HCT116 (cell line): ENCODE measurements at regions not wholly inside any gene's neighbourhood (a gene's known extent, or its start where the extent isn't known, plus 50 kb on each side); places are given as distances from the start of the nearest gene placed in this dataset.

ENCODE experiments used
- ATAC-seq: fragments of 200-7000 bp; cut with Tn5 transposase; 2 replicates; pipeline ENCODE4 v1.9.1; 2020; ENCODE audit warnings: mild to moderate bottlenecking, moderate library complexity
- BruUV-seq: library from RNA; stranded (reverse); fragments of 400-500 nt; replicated peaks from 2 replicates; lab custom pipeline; 2021; lab: Mats Ljungman, UMichigan
- CTCF ChIA-PET: fragments of 300-600 bp; sonication (Branson Sonifier 250); formaldehyde crosslinking; loops from one replicate; lab custom pipeline; 2021; ENCODE audit warnings: antibody characterized with exemption; lab: Charles Lee
- POLR2A ChIA-PET: fragments of 300-600, 350-600 bp; sonication (Branson Sonifier 250); formaldehyde crosslinking; loops from one replicate; lab custom pipeline; 2021; ENCODE audit warnings: antibody characterized with exemption; lab: Charles Lee
- RAD21 ChIA-PET, 2 experiments: fragments of 300-600 bp; sonication (Branson Sonifier 250); formaldehyde crosslinking; loops; one replicate each; lab custom pipeline; 2023; ENCODE audit warnings: low total read pairs in 2 of 2; ENCODE audit not compliant: uncharacterized antibody in 2 of 2, unreplicated experiment in 2 of 2, low non-redundant PET in 1 of 2; lab: Charles Lee
- DNase-seq: peaks from one replicate; pipeline ENCODE4 v3.0.0-alpha.2; 2010; ENCODE audit warnings: low read depth, low spot score
- H2AFZ ChIP-seq: fragments of 200-600 bp; shearing (Covaris generic), sonication (generic); 2 replicates; pipeline ENCODE4 v1.6.1; 2017; ENCODE audit warnings: low read depth, mixed run types, mixed read lengths, antibody characterized with exemption, low read length; ENCODE audit not compliant: poor library complexity, severe bottlenecking
- H3K27ac ChIP-seq: 2 replicates; pipeline ENCODE4 v1.5.1; 2012; ENCODE audit warnings: low read depth, low read length
- H3K27me3 ChIP-seq: fragments of 200-600 bp; sonication (generic); 2 replicates; pipeline ENCODE4 v1.6.1; 2016; ENCODE audit warnings: mixed run types, low read length, mixed read lengths; ENCODE audit not compliant: insufficient read depth
- H3K36me3 ChIP-seq, 2 experiments: fragments of 200-500 bp in 1 of 2; fragments of 200-600 bp in 1 of 2; sonication (Bioruptor generic) in 1 of 2; sonication (generic) in 1 of 2; 2 replicates each; pipeline versions ENCODE4 v1.5.1 to v1.6.1; 2014 to 2016; ENCODE audit warnings: low read length in 2 of 2, inconsistent platforms in 1 of 2, mixed read lengths in 1 of 2, mixed run types in 1 of 2; ENCODE audit not compliant: insufficient read depth in 2 of 2, control insufficient read depth in 1 of 2
- H3K4me1 ChIP-seq, 2 experiments: fragments of 200-600 bp in 1 of 2; sonication (generic) in 1 of 2; 2 replicates each; pipeline versions ENCODE4 v1.5.1 to v1.6.1; 2012 to 2017; ENCODE audit warnings: low read length in 2 of 2, inconsistent platforms in 1 of 2, mild to moderate bottlenecking in 1 of 2, mixed read lengths in 1 of 2, mixed run types in 1 of 2, moderate library complexity in 1 of 2; ENCODE audit not compliant: insufficient read depth in 2 of 2, control insufficient read depth in 1 of 2
- H3K4me2 ChIP-seq: fragments of 200-600 bp; sonication (generic); 2 replicates; pipeline ENCODE4 v1.6.1; 2017; ENCODE audit warnings: mixed run types, low read length, mixed read lengths
- H3K4me3 ChIP-seq, 2 experiments: fragments of 200-600 bp in 1 of 2; sonication (generic) in 1 of 2; replicated peaks in 1 of 2; 2 replicates each; pipeline ENCODE4 v1.5.1; 2011 to 2016; ENCODE audit warnings: low read length in 2 of 2, control low read depth in 1 of 2, low read depth in 1 of 2, mild to moderate bottlenecking in 1 of 2, mixed read lengths in 1 of 2, mixed run types in 1 of 2
- H3K79me2 ChIP-seq: fragments of 200-600 bp; sonication (generic); 2 replicates; pipeline ENCODE4 v1.6.1; 2017; ENCODE audit warnings: mild to moderate bottlenecking, mixed run types, low read length, moderate library complexity, mixed read lengths; ENCODE audit not compliant: insufficient read depth
- H3K9ac ChIP-seq: fragments of 200-600 bp; sonication (generic); 2 replicates; pipeline ENCODE4 v1.6.1; 2016; ENCODE audit warnings: low read length, mixed read lengths
- H3K9me2 ChIP-seq: fragments of 200-600 bp; sonication (generic), shearing (Covaris generic); 2 replicates; pipeline ENCODE4 v1.6.1; 2017; ENCODE audit warnings: mixed run types, mild to moderate bottlenecking, moderate library complexity; ENCODE audit not compliant: insufficient read depth
- H3K9me3 ChIP-seq, 2 experiments: fragments of 200-500 bp in 1 of 2; fragments of 200-600 bp in 1 of 2; sonication (Bioruptor generic) in 1 of 2; sonication (generic) in 1 of 2; 2 replicates each; pipeline ENCODE4 v1.6.1; 2014 to 2017; ENCODE audit warnings: low read length in 2 of 2, mixed read lengths in 2 of 2, inconsistent platforms in 1 of 2, low read depth in 1 of 2, mild to moderate bottlenecking in 1 of 2, mixed run types in 1 of 2, moderate library complexity in 1 of 2; ENCODE audit not compliant: control insufficient read depth in 1 of 2, insufficient read depth in 1 of 2
- H4K20me1 ChIP-seq: fragments of 200-600 bp; sonication (generic), shearing (Covaris generic); 2 replicates; pipeline ENCODE4 v1.6.1; 2017; ENCODE audit warnings: mixed run types, mild to moderate bottlenecking, moderate library complexity; ENCODE audit not compliant: insufficient read depth
- ATF3 ChIP-seq: IDR thresholded peaks from 2 replicates; pipeline ENCODE4 v1.6.1; 2012
- CBX3 ChIP-seq: IDR thresholded peaks from 2 replicates; pipeline ENCODE4 v1.6.1; 2012; ENCODE audit warnings: low read depth
- CEBPB ChIP-seq: IDR thresholded peaks from 2 replicates; pipeline ENCODE4 v1.6.1; 2012; ENCODE audit warnings: low read depth
- CTCF ChIP-seq, 3 experiments: fragments of 200-600 bp in 1 of 3; sonication (generic) in 1 of 3; IDR thresholded peaks in 2 of 3; conservative IDR thresholded peaks in 1 of 3; 2 replicates each; pipeline ENCODE4 v1.5.1; 2012 to 2017; ENCODE audit warnings: low read depth in 2 of 3, low read length in 2 of 3, antibody characterized with exemption in 1 of 3, borderline replicate concordance in 1 of 3, control low read depth in 1 of 3, mild to moderate bottlenecking in 1 of 3, mixed read lengths in 1 of 3, mixed run types in 1 of 3, moderate library complexity in 1 of 3; ENCODE audit not compliant: insufficient read depth in 1 of 3
- EGR1 ChIP-seq: IDR thresholded peaks from 2 replicates; pipeline ENCODE4 v1.6.1; 2012; ENCODE audit warnings: low read depth
- ELF1 ChIP-seq: IDR thresholded peaks from 2 replicates; pipeline ENCODE4 v1.6.1; 2012; ENCODE audit warnings: low read depth, borderline replicate concordance
- EZH2 ChIP-seq: fragments of 200-600 bp; sonication (generic); IDR thresholded peaks from 2 replicates; pipeline ENCODE4 v1.6.1; 2017; ENCODE audit warnings: antibody characterized with exemption, mixed run types
- FOSL1 ChIP-seq: IDR thresholded peaks from 2 replicates; pipeline ENCODE4 v1.6.1; 2012; ENCODE audit warnings: low read depth
- JUND ChIP-seq: IDR thresholded peaks from 2 replicates; pipeline ENCODE4 v1.6.1; 2012
- MAX ChIP-seq: IDR thresholded peaks from 2 replicates; pipeline ENCODE4 v1.6.1; 2012
- POLR2A ChIP-seq: IDR thresholded peaks from 2 replicates; pipeline ENCODE4 v1.7.0; 2011; ENCODE audit warnings: borderline replicate concordance; ENCODE audit not compliant: insufficient read depth, insufficient read length; ENCODE audit errors: extremely low read depth
- POLR2AphosphoS5 ChIP-seq: IDR thresholded peaks from 2 replicates; pipeline ENCODE4 v1.6.1; 2011; ENCODE audit warnings: mild to moderate bottlenecking, low read depth, low read length, moderate library complexity
- RAD21 ChIP-seq: IDR thresholded peaks from 2 replicates; pipeline ENCODE4 v1.6.1; 2012; ENCODE audit warnings: low read depth, mild to moderate bottlenecking
- REST ChIP-seq: IDR thresholded peaks from 2 replicates; pipeline ENCODE4 v1.6.1; 2012; ENCODE audit warnings: low read depth
- SP1 ChIP-seq: IDR thresholded peaks from 2 replicates; pipeline ENCODE4 v1.6.1; 2012; ENCODE audit warnings: low read depth
- SRF ChIP-seq: IDR thresholded peaks from 2 replicates; pipeline ENCODE4 v1.6.1; 2012; ENCODE audit warnings: low read depth
- TCF7L2 ChIP-seq: IDR thresholded peaks from 2 replicates; pipeline ENCODE4 v1.7.0; 2011; ENCODE audit warnings: borderline replicate concordance, inconsistent platforms; ENCODE audit not compliant: insufficient read depth, insufficient read length; ENCODE audit errors: extremely low read depth
- ZBTB33 ChIP-seq: IDR thresholded peaks from 2 replicates; pipeline ENCODE4 v1.6.1; 2011; ENCODE audit warnings: mild to moderate bottlenecking, low read length, moderate library complexity; ENCODE audit not compliant: insufficient replicate concordance; ENCODE audit errors: extremely low read depth
- ZNF274 ChIP-seq: fragments of 200-500 bp; sonication (Bioruptor generic); IDR thresholded peaks from 2 replicates; pipeline ENCODE4 v1.6.1; 2014; ENCODE audit warnings: mild to moderate bottlenecking, low read depth, low read length, inconsistent platforms
- intact Hi-C: fragments of 100-400 bp; cut with micrococcal nuclease; formaldehyde crosslinking; loops from 2 replicates; pipeline ENCODE4 v1.10.0; 2022

- H3K4me1 ChIP-seq = no peaks in the 10 kb centered on the region
- no peak overlapping the region for H3K9ac ChIP-seq
- H3K4me2 ChIP-seq = no peak overlapping the region
- ChIA-PET POLR2A (interaction anchor here (0.6 kb wide), 1 partner anchor 35 kb away, joined by 3 read pairs; no protein-coding TSS in a partner anchor), CTCF (no interaction called here), RAD21 (no interaction called here)
- H3K27me3 ChIP-seq = no peaks in the 10 kb centered on the region
- intact Hi-C loops = no loop called here
- TF ChIP-seq CBX3 = no peak
- TF ChIP-seq ZBTB33 = no peak
- TF ChIP-seq CTCF (IDR thresholded peaks at IDR 0.05 in 2 of 3, conservative IDR thresholded peaks at IDR 0.05 in 1 of 3; ENCODE audit: borderline replicate concordance in 1 of 3, insufficient read depth in 1 of 3, low read depth in 2 of 3, low read length in 2 of 3) = no peak
- no peak for TF ChIP-seq JUND
- no peak for TF ChIP-seq FOSL1
- TF ChIP-seq CEBPB = no peak
- no peak for TF ChIP-seq TCF7L2
- no peak for TF ChIP-seq ELF1
- TF ChIP-seq SRF = no peak
- TF ChIP-seq MAX = no peak
- TF ChIP-seq ATF3 = no peak
- no peak for TF ChIP-seq POLR2A
- no peak for TF ChIP-seq POLR2AphosphoS5
- TF ChIP-seq REST = no peak
- no peak for TF ChIP-seq EGR1
- no peak for TF ChIP-seq SP1
- TF ChIP-seq RAD21 = no peak
- no peak for TF ChIP-seq EZH2
- no peak for TF ChIP-seq ZNF274
- no peaks in the 10 kb centered on the region for H3K79me2 ChIP-seq
- no peaks in the 10 kb centered on the region for H3K9me2 ChIP-seq
- H3K36me3 ChIP-seq = no peaks in the 10 kb centered on the region
- ATAC-seq (no peak), DNase-seq (no peak)
- no peaks in the 10 kb centered on the region for H4K20me1 ChIP-seq
- no peak overlapping the region for H3K4me3 ChIP-seq
- H2AFZ ChIP-seq = no peak overlapping the region
- H3K27ac ChIP-seq = no peak overlapping the region
- no peaks in the 10 kb centered on the region for H3K9me3 ChIP-seq
- no TSS peak for BruUV-seq
Observed at GRCh38 chr4:123466080-123466785, 69.6 kb downstream of the SPRY1 start.
